CD4-positive, alpha-beta T cell treated with Interleukin-4 for 1 hour (primary cell): ENCODE measurements at regions not wholly inside any gene's neighbourhood (a gene's known extent, or its start where the extent isn't known, plus 50 kb on each side); places are given as distances from the start of the nearest gene placed in this dataset.
A peak's percentile ranks its signal among the peaks of the same experiment; 100 is the strongest.
"Not testable (repeated sequence)": the region's sequence is repeated elsewhere in the genome, so short reads cannot be mapped to it uniquely, and the experiment has no call there.

Source experiments
- DNase-seq, 2 donors: peaks; one replicate each; pipeline ENCODE4 v3.0.0-alpha.2; 2020 to 2022

DNA sequence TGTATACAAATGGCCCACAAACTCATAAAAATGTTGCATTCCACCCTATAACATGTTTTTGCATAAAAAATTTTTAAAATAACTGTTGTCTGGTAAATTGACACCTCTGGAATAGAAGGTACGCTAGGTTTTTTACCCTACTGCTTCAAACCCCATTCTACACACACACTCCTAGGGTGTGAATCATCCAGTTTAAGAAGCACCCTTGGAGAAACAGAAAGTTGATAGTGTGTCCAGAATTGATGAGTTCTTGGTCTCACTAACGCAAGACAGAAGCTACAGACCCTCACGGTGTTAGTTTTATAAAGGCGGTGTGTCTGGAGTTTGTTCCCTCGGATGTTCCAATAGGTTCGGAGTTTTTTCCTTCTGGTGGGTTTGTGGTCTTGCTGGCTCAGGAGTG is 158.5 kb downstream of the KLRB1 start:
- DNase-seq, result no peak

DNA sequence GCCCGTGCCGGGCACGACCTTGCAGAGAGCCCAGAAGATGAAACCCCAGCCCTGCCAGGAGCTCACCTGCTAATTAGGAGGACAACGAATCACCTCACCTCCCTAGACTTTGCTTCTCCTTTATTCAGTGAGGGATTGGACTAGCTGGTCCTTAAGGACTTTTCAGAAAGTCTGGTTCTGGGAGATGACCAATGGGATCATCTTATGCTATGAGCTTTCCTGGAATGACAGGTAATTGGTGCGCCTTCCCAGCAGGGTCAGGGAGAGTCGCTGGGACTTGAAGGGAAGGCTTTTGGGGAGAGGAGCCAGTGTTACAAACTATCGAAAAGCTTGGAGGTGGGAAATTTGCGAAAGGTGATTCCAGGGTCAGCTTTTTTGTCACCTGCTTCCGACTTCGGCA is 159.1 kb downstream of the KLRB1 start:
- DNase-seq, result not testable (repeated sequence)

DNA sequence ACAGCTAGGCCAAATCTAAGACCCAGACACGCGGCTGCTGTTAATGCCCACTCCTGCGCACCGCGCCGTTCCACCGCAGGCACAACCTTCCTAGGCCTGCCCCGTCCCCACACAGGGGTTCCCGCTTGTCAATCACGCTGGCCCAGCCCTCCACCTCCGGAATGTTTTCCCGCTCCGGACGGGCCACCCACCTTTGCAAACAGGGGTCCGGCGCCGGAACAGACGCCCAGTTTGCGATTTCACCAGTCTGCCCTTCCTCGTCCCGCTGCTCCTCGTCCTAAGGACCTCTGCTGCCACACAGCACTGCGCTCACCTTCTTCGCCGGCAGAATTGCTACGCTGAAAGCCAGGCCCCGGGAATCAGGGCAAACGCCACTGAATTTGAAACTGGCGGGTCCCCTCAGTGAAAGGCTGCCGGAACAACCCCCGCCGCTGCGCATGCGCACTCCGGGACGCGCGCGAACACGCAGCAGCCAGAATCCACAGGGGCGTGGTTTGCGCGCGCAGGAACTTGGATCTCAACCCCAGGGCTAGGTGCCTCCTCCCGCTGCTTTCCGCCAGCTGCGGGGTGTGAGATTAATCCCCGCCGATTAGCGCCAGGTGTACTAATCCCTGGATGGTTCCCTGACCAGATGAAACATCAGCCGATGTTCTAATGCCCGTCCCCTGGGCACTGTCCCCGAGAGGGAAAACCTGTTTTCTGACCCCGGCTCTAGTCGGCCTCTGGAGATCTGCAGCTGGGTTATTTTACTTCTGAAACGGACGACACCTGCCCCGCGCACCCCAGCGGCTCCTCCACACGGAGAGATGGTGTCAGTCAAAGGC is 159.7 kb downstream of the KLRB1 start:
- peak; percentile 93 for DNase-seq

DNA sequence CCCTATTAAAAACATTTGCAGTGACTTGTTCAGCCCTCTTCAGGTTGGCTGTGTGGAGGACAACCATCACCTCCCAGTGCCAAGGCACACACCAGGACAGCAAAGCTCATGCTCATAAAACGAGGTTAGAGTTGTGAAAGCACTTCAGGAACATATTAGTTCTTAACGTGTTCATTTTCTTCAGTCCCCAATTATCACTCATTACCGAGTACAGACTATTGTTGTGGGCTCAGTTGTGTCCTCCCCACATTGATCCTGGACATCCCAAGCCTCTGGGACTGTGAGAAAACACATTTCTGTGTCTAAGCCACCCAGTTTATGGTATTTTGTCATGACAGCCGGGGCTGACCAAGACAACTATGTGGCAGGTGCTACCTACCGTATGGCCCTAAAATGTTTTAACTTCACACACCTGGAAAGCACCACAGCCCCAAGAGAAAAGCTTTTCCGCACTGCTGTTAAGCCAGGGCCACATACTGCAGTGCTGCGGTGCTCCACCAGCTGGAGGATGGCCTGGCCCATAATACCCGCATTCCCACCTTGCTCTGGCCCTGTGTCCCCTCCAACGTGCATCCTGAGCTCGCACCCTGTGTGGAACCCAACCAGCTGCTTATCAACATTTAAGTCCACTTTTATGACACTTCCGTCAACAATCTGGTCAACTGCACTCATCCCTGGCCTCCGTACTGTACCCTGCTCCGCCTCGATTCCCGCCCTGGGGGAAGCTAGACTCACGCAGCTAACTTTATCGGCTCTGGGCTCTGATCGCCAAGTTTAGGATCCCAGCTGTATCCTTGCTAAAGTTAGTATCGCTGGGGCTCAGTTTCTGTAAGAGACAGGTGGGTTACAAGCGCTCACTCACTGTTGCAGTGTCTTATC is 160.6 kb downstream of the KLRB1 start:
- DNase-seq, result not testable (repeated sequence)

DNA sequence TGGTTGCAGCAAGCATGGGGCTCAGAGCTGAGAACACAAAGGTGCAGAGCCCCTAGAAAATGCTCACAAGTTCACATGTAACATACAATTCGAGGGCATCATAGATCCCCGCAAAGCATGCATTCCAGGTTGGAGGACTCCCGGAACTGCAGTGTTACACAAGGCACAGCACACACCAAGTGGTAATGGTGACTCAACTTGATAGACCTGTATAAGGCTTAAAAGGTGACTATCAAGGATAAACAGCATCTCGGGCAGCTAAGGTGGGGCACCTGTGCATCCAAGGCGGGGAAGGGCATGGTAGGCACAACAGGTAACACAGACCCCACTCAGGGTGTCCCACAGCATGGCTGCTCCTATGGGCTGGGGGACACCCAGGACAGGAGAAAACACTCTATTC is 167.3 kb downstream of the KLRB1 start:
- DNase-seq, result not testable (repeated sequence)

DNA sequence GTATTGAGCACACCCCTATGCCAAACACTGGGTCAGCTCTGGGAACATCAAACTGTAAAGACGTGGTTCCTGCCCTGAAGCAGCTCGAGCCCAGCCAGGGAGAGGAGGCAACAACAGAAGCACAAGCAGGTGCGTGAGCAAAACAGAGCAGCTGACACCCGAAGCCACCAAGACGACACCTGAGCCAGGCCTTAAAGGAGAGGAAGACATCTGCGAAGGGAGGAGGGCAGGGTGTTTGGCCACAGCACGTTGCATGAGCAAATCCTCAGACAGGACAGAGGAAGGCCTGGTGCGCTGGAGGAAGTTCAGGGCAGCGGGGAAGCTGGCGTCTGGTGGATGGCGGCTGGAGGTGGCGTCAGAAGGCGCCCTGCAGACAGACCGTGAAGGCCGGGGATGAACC is 172.0 kb downstream of the KLRB1 start:
- peak in 1 of 2 donors; percentile 51 for DNase-seq

DNA sequence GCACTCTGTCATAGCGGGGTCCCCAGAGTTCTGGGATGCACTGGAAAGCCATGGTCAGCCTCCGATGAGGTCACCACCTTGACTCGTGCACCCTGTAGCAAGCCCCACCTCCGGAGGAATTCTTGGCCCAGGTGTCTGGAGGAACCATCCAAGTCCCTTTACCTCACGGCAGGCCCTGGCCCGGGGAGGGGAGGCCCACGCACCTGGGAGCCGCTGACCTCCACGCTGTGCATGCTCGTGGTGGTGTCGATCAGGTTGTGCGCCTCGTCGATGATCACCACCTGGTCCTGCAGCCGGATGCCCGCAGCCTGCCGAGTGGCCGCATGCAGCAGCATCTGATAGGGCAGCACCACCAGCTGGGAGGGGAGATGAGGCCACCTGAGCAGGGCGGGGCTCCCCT is 177.3 kb downstream of the KLRB1 start:
- not testable (repeated sequence) for DNase-seq

DNA sequence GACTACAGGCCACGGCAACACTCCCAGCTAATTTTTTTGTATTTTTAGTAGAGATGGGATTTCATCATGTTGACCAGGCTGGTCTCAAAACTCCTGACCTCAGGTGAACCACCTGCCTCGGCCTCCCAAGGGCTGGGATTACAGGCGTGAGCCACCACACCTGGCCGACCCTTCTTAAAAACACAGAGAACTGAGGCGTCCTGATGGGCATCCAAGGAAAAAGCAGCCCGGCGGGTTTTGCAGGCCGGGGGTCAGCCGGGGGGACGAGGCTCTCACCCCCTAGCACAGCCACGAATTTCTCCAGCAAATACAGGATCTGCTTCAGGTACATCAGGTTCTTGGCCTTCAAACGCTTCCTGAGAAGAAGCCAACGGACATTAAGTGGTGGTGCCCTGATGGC is 178.9 kb downstream of the KLRB1 start:
- not testable (repeated sequence) for DNase-seq

DNA sequence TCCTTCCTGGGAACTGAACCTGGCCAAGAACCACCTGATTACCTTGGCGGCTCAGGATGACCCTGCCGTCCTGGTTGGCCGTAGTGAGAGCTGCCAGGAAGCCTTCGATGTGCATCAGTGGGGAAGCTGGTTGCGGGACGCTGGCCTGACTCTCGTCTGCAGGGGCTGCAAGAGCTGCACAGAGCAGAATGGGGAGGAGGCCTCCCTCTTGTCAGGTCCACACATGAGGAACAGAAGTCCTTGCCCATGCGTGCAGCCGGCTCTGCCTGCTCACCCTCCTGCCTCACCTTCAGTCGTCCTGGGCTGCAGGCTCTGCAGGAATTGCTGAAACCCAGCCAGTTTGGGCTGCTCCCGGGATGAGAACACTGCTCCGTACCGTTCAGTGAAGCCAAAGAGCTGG is 182.3 kb downstream of the KLRB1 start:
- not testable (repeated sequence) for DNase-seq

DNA sequence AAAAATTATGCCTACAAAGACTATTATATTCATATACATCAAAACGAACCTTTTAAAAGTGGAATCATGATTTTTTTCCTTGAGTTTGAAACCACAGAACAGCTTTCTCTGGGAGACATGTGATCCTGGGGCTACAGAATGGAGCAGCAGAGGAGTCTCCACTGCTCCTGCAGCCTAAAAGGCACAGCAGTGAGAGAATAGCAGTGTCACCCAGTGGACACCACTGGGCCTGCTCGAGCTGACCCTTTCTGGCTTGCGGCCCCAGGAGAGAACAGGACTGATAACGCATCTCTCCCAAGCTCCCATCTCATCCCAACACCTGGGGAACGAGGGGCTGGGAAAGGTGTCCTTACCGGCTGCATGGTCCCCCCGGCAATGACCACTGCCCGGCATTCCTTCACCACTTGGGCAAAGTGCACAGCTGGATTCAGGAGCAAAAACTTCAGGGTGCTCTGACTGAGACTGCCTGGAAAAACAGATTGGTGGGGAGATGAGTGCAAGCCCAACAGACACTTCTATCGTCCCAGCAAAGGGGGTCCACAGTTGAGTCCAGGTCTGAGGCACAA is 183.5 kb downstream of the KLRB1 start:
- not testable (repeated sequence) for DNase-seq

DNA sequence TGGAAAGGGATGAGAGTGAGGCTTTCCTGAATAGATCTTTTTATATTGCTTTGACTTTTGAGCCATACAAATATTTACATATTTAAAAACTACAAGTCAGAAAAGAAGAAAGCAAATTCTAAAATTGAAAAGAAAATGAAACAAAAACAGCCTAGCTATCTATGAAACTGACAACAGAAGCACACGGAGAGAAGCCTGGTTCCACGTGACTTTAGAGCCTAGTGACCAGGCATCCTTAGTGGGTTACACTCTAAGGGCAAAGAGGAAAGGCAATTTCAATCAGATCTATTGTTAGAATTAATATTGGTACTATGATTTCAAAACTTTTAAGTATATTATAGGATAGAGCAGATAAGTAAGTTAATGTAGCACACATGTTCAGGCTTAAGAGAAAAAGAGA is 185.0 kb downstream of the KLRB1 start:
- not testable (repeated sequence) for DNase-seq

DNA sequence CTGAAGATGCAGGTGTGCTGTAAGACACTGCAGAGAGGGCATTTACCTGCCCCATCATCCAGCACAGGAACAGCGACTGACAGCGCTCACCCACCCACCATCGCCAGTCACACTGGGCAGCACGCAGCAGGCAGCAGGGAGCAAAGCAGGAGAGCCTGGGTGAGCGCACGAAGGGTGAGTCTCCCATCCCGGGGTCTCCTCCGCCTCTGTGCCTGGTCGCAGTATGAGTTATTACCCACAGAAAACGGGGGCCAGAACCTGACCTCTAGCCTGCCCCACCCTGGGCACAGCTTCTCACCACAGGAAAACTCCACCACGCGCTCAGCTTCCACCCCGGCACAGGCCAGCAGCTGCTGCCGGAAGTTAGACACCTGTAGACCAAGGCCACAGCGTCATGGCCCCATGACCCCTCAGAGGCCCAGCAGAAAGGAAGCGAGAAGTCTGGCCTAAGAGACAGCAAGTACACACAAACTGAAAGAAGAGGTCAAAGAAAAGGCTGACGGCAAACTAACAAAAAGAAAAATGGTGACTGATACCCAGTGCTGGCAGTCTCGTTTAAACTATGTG is 186.1 kb downstream of the KLRB1 start:
- DNase-seq, result not testable (repeated sequence)

DNA sequence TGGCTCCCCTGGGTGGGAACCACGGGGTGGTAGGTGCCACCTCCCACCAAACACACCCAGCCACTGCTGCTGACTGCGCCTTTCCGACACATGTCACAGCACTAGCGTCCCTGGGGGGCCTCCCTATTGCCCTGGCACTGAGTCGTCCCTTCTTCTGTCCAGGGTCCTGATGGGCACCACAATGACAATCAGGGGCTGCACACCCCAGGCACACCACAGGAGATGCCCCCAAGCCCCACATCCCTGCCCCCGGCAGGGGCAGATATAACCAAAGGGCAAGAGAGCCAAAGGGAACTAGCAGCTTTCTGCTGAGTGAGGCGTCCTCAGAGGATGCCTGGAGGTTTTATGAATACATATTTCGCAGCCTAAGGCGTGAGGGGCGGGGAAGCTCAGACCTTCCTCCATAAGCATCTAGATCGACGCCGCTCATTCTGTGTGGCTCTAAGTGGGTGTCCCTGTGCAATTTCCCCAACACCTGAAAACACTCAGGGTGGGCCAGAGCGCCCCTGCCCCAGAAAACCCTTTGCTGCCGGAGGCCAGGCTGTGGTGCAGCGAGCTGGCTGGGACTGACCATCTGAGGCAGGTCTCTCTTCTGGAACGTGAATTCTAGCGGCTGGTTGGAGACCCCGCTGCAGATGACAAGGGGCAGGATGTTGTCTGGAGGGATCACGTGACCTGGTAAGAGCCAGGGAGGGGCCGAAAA is 186.7 kb downstream of the KLRB1 start:
- not testable (repeated sequence) for DNase-seq

DNA sequence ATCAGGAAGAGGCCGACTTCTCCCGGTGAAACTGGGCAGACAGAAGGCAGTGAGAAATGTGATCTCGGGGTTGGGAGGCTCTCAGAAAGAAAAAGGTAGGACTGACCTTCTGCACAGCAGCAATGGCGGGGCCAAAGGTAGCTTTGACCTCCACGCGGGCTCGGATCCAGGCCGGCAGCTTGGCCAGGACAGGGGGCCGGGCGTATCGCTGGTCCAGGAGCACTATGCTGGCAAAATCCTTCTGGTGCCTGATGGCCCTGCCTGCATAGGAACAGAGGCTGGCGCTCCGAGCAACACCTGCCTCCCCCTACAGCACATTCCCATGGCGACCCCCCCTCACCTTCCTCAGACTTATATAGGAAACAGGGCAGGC is 189.1 kb downstream of the KLRB1 start:
- not testable (repeated sequence) for DNase-seq

DNA sequence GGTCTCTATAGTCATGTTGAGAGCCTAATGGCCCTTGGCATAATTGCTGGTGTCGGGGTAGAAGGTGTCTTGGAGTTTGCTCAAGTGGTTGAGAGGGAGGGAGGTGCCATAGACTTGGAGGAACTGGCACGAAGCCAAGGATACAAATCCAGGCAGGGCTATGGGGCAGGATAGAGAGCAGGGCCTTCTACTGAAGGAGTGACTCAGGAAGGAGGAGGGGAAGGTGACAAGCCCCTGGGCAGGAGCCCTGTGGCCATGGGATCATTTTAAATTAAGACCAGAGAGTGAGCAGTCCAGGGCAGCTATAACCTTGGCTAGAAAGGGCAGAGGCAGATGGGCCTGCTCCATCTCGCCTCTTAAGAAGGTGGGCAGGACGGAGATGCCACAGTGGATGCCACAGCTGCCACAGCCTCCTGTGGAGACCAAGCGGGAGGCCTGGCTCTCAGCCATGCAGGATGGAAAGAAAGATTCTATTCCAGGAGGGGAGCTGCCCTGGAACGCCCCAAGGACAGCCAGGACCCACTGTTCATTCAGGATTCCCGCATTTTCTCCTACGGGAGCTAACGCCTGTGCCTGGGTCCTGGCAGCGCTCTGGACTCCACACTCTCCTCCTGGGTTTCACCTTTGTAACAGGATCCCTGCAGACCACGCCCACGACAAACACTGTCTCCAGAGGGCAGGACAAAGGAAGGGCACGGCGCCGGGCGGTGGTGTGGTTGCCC is 189.6 kb downstream of the KLRB1 start:
- DNase-seq, result not testable (repeated sequence)

DNA sequence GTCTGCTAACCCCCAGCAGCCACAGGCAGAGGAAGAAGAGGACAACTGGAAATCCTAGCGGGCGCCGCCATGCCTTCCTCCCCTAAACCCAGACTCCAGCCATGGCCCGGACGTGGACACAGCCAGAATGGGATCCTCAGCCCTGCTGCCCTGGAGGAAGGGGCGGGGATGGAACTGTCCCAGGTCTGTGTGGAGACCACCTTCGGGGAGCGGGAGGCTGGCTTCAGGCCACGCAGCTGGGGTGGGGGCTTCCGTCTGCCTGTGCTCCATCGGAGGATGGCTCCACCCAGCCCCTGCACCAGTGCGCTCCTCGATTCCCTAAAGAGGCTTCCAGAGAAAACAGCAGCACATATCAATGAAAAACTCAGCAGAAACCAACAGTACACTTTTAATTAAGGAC is 190.4 kb downstream of the KLRB1 start:
- not testable (repeated sequence) for DNase-seq

DNA sequence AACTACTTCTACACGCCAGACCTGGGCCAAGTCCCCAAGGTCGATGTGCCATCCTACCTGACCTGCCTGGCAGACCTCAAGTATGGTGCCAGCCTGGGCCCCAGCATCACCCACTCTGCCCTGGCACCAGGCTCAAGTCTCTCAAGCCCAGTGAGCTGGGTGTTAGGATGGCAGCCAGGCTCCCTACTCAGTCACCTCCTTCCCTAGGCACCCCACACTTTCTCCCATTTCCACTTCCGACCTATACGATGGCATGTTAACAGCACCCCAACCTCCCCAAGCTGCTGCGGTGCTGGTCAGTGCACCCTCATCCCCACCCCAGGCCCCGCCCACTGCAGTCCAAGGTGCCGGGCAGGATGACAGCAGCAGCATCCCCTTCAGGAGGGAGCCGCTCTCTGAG is 191.4 kb downstream of the KLRB1 start:
- not testable (repeated sequence) for DNase-seq

DNA sequence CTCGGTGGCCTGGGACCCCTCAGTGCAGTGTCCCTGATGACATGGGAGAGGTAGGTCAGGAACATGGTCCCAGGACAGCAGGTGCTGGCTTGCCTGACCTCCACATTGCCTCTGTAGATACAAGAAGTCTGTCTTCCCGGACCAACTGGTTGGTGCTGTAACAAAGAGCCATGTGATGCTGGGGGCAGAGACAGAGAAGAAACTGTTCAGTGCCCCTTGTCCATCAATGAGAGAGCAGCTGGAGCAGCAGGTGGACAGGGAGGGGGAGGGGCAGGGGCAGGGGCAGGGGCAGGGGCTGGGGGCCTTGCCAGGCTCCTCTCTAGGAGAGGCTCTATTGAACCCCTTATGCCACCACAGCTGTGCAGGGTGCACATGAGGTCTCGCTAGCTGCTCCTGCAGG is 191.8 kb downstream of the KLRB1 start:
- not testable (repeated sequence) for DNase-seq

DNA sequence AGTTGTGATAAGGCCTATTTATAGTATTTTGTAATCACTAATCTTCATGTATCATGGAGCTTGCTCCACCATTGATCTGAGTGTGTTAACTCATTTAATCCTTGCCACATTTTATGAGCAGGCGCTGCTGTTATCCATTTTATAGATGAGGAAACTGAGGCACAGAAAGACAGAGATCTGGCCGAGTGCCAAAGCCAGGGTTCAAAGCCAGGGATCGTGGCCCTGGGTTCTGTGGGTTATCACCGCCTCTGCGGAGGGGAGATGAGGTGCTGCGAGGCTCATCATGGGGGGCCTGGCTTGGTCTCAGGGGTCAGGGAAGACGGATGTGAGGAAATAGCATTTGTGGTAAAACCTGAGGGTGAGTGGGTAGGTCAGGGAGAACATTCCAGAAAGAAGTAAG is 193.9 kb downstream of the KLRB1 start:
- DNase-seq, result not testable (repeated sequence)

DNA sequence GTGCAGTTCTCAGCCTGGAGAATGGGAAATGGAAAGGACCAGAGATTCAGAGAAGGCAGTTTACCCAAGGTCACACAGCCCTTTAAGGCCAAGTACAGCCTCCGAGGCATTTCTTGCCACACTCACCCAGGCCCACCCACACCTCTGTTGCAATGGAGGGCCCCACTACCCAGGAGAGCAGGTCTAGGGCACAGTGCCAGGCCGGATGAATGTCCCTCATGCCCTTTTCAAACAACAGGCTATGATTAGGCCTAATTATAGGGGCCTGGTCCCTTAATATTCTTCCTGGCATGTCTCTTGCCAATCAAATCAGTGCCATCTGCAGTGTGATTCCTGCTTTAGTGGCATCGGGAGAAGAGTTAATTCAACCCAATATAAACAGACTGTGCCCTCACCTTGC is 195.3 kb downstream of the KLRB1 start:
- DNase-seq, result not testable (repeated sequence)

DNA sequence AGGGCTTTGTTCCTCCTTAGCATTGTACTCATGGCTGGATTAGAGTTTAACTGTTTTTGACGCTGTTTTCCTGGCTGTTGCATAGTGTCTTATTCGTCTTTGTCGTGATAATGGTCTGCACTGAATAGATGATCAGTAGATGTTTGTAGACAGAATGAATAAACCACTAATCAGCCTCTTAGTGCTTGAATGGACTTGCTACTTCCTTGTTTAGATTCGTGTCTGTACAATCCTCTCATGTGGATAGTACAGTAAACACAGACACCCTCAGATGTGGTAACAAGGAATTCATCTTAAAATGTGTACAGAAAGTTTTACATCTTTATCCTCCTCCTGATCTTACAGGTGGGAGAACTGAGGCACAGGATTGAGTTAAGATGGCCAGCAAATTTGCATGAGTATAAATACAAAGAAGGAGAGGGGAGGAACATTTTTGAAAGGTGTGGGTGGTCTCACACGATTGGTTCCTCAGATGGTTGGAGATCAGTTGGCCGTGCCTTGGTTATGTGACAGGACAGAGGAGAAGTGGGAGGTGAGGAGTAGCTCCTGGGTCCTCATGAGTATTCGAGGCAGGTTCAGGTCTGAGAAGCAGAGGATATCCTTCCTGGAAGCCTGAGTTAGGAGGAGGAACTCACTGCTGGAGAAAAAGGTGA is 196.0 kb downstream of the KLRB1 start:
- DNase-seq, result not testable (repeated sequence)
